ENCODE measurements at regions not wholly inside any gene's neighbourhood (a gene's known extent, or its start where the extent isn't known, plus 50 kb on each side); places are given as distances from the start of the nearest gene placed in this dataset.

DNA sequence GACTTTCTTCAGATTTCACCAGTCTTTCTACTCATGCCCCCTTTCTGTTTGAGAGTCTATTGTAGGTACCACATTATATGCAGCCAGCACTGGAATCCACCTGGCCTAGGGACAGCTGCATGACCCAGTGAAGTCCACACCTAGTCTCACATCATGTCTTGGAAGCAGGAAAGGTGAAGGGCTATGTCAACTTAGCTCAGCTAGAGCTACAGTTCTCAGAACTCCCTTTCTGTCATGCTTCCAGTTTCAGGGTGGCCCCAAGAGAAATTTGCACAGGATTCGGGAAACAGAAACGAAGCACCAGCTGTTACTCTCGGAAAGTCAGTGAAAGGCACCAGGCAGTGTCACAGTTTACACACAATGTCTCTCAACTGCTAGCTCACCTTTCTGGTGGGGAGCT lies 51.6 kb upstream of the NLRP1 start:
- DNase-seq = no peak

DNA sequence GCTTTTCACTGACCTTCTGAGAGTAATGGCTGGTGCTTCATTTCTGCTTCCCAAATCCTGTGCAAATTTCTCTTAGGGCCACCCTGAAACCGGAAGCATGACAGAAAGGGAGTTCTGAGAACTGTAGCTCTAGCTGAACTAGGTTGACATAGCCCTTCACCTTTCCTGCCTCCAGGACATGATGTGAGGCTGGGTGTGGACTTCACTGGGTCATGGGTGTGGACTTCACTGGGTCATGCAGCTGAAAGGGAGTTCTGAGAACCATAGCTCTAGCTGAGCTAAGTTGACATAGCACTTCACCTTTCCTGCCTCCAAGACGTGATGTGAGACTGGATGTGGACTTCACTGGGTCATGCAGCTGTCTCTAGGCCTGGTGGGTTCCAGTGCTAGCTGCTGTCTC lies 54.3 kb upstream of the NLRP1 start:
- DNase-seq = no peak

DNA sequence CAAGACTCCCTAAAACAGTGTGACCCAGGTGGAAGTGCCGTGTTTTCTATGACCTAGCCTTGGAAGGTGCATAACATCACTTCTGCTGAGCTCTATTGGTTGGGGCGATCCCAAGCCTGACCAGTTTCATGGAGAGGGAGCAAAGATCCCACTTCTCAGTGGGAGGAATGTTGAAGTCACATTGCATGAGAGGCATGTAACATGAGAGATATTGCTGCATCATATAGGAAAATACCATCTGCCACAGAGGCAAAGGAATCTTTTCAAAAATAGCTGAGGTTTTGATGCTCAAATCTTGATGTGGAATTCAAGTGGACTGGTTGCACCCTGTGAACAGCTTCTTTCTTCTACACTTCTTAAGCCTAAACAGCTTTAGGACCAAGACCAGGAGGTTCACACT lies 56.4 kb upstream of the NLRP1 start:
- no peak for DNase-seq

DNA sequence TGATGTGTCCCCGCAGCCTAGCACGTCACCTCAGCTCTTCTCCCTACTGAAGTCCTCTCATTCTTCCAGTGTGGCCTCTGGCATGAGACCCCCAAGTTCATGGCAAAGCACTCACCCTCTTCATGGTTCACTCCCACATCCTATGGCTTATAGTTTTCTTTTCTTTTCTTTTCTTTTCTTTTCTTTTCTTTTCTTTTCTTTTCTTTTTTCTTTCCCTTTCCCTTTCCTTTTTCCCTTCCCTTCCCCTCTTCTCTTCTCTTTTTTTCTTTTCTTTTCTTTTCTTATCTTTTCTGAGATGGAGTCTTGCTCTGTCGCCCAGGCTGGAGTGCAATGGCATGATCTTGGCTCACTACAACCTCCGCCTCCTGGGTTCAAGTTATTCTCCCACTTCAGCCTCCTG lies 58.4 kb upstream of the NLRP1 start:
- no peak for DNase-seq

DNA sequence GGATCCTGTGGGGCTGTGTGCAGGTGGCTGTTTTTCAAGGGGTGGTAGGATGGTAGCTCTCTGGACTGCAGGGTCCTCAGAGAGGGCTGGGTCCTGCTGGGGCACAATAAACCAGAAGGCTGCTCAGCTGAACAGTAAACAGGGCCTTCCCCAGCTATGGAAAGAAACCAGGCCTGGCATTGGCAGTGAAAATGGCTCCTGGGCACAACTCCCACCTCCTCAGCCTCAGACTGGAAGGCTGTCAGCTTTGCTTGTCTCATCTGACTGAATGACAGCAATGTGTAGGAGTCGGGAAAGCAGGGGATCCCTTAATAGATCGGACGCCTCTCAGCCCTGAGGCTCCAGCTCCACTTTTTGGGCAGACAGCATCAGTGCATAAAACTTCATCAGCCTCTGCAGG lies 59.8 kb upstream of the NLRP1 start:
- no peak for DNase-seq

DNA sequence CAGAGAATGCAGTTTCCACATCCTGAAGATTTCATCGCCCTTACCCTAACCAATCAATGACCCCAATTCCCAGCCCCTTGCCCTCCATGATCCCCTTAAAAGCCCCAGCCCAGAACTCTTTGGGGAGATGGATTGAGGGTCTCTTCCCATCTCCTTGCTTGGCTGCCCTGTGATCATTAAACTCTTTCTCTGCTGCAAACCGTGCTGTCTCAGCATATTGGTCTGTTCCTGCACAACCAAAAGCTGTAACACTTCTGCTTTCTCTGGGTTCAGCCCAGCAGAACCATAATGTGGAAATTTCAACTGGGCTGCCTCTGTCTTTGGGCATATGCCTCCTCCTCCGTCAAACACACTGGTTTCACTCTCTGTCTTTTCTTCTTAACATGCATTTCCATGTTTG lies 67.0 kb upstream of the NLRP1 start:
- DNase-seq = no peak

DNA sequence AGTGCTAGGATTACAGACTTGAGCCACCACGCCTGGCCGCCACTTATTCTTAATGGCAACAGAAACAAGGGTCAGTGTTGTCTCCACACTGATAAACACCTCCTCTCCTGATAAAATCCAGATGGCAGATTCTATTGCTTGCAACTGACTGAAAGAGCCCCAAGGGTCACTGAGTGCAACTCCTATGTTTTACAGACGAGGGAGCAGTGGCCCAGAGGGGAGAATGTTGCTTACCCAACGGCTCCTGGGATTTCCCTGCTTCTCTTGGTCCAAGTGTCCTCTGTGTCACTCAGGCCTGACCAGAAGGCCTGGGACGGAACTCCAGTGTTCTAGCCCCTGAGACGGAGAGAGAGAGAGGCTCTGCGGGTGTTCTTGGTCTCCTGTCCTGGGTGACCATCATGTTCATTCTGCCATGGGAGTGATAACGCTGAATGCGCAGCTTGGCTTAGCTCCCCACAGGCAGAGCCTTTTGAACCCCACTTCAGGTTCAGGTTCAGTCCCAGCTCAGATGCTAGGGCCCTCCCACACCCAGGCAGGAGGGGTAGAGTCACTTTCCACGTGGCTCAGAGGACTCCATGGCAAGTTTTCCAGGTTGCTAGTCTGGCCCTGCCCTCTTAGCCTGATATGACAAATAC lies 77.3 kb upstream of the NLRP1 start:
- DNase-seq = no peak

DNA sequence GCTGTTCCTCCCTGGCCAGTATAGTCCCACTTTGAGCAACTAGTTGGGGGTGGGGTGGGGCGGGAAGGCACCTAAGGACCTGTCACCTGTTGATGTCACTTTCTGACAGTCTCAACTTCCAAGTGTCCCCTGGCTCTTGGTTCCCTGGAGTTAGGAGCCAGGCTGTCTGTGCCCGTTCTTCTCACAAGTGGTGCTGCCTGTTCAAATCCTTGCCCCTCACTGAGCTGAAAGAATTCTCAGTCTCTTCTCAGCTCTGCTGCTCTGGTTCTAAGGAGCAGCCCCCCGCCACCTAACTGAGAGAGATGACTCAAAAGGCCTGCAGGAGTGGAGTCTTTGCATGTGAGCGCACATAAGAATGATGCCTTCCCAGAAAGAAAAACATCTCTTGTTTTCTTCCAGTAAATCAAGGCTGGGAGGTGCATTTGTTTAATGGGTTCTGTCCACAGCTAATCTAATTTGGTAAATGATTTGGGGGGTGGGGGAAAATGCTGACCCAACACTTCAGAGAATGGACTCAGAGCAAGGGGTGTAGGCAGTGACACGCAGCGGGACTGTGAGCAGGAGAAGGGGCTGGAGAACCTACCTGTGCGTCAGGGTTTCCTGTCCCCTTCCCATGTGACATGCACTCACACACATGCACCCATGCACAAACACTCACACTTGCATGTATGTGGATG lies 78.2 kb upstream of the NLRP1 start:
- no peak for DNase-seq

DNA sequence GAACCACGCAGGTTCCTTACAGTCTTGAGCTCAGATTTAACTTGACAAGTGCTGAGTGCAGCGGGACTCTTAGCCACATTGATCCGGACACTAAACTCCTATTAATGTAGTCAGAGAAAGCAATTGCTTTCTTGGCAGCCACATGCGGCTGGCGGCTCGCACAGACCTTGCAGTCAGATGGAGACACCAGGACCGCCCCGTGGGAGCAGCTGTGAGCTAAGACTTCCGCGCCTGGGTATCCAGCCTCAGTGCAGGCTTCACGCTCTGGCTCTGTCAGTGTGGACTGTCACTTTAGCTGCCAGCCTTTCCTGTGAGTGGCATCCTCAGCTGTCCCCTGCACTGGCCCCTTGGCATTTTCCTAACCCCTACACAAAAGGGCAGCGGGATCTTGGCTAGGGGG lies 80.9 kb upstream of the NLRP1 start:
- no peak for DNase-seq

DNA sequence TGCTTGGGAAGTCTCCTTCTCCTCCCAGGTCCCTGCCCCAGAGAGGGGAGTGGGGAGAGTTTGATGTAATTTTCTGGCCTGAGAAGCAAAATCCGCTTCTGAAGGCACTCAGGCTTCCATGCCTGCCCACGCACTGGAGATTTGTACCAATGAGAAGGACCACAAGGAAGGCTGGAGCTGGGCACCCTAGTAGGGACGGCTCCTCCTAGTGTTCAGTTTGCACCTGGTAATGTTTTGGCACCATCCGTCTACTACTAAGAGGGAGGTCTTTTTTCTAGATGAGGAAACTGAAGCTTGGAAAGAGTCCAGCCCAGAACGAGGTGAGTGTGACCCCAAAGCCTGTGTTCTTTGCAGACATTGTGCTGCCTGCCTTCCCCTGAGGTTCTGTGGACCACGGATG lies 83.6 kb upstream of the NLRP1 start:
- no peak for DNase-seq

DNA sequence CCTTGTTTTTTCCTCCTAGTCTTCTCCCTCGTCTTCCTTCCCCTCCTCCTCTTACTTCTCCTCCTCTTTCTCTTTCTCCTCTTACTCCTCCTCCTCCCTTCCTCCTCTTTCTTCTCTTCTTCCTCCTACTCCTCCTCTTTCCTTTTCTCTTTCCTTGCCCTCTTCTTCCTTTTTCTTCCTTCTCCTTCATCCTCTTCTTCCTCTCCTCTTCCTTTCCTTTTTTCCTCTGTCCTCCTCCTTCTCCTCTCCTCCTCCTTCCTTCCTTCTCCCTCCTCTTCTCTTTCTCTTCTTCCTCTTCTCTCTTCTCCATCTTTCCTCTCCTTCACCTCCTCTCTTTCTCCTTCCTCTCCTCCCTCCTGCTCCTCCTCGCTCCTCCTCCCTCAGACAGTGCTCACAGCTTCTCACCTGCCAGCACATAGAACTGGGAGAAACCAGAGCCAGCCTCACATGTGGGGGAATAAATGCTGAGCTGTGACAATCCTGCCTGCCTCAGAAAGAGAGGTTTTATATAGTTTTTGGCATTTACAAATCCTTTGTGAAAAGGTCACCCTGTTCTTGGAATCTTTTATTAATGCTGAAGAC lies 84.3 kb upstream of the NLRP1 start:
- no peak for DNase-seq

DNA sequence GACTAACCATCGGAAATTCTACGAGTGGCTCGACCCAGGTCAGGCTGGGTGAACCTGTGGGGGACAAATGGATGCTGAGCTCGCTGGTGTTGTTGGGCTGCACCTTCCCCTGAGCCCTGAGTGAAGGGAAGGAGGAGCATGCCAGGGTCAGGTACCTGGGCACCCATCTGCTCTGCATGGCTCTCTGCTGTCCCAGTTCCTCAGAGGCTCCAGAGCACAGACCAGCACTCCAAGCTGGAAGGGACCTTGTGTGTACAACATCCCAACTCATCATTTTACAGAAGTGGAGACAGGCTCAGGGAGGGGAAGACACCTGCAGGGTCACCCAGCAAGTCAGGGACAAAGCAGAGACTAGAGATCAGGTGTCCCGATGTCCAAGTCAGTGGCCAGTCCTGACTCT lies 84.9 kb upstream of the NLRP1 start:
- DNase-seq = no peak

DNA sequence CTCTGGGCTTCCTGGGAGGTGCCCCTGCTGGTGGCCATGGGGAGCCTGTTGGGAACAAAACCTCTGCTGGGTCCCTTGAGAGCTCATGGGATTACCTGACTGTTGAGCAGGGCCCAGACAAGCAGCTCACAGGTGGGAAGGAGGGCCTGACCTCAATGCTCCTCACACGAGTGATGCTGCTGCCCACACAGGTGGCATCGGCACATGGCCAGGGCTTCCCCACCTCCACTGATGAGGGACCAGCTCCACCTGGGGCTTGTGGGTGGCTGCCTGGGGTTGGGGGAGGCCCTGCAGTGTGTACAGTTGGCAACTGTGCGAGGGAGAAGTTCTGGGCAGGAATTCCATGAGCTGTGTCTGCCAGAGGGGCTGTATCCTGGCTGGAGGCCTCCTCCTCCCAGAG lies 87.8 kb upstream of the NLRP1 start:
- no peak for DNase-seq

DNA sequence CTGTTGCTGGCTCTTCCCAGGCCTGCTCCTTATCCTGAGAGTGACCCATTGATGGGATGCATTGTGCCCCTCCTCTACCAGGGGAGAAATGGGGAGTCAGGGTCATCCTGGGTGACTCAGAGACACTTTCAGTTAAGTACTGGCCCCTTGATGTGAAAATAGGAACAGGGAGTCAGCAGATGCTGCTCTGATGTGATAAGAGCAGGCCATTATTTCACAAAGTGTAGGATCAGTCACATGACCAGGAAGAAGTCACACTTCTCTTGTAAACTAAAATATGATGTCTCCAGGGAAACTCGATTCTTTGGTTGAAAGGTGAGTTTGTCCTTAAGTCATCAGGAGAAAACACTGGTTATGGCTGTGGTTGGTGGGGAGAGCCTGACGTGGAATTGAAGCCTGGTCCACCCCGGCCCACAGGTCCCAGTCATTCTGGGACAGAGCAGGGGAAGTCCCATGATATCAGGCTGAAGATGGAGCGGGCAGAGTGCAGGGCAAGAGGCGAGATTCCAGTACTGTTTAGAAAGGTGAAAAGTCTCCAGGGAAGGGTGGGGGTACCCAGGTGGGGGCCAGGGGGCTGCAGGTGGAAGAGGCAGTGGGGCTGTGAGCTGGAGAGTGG lies 88.6 kb upstream of the NLRP1 start:
- DNase-seq = no peak

DNA sequence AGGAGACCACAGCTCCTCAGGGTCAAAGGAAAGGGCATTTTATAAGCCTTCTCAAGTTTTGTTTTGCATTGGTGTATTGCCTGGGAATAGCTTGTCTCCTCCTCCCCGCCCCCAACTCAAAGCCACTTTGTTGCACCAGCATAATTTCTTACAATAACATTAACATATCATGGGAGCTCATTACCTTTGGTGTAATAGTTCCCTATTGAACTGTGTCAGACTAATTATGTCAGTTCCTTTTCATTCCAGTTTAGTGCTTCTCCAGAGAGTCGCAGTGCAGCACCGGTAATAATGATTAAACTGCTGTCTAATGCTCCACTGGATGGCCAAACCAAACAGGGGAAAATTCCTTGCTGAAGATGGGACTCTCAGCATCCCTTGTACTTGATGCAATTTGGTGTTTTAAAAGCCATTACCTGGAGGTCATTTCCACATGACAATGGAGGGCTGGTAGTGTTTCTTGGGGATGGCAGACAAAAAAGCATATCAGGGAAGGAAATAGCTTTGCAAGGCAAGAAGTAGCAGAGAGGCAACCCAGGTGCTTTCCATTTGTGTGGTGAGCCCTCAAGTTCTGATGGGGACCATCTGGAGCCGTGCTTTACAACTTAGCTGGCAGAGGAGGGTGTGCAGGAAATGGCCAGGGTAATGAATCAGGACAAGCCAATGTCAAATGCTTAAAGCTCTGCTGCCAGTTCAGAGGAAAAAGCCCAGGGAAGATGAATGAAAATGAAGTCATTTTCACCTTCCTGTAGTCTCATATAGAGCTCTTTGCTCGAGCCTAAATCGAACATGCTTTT lies 91.5 kb upstream of the NLRP1 start:
- DNase-seq = no peak

DNA sequence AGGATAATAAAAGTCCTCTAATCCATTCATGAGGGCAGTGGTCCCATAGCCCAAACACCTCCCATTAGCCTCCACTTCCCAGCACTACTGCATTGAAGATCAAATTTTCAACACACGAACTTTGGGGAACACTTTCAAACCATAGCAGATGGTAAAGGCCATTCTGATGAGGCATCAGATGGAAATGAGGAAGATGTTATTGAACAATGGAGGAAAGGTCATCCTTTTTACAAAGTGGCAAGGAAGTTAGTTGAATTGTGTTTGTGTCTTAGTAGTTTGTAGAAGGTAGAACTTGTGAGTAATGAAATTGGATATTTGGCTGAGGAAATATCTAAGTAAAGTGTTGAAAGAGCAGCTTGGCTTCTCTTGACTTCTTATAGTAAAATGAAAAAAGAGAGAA lies 93.3 kb upstream of the NLRP1 start:
- DNase-seq = no peak

DNA sequence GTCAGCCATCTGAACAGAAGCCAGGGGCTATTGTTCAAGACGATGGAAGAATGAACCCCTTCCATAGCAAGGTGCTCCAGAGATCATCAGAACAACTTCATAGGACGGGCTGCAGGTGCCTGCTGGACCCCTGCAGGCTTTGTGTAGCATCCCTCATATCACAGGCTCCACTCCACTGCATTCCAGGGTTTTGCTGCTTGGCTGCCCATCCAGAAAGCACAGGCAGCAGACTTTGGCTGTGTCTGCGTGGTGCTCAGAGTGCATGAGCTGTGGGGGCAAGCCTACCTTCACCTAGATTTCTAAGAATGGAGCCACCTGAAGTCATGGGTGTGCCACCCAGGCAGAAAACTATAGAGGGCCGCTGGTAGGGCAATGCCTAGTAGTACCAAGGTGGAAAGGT lies 93.9 kb upstream of the NLRP1 start:
- DNase-seq = no peak

DNA sequence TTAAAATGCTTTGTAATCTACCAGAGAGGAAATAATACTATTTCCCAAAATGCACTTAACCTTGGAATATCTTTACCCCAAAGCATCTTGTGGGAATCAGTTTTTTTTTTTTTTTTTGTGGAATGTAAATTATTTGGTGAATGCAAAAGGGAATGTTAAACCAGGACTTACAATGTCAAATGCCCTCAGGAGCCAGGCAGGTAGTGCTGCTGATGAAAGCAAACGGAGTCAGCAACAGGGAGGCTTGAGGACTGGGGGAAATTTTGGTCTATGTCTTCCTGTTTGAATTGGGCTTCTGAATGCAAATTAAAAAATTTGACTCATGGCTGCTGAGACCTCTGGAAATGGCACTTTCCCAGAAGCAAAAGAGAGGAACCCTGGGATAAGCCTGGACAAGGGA lies 96.5 kb upstream of the NLRP1 start:
- DNase-seq = no peak

DNA sequence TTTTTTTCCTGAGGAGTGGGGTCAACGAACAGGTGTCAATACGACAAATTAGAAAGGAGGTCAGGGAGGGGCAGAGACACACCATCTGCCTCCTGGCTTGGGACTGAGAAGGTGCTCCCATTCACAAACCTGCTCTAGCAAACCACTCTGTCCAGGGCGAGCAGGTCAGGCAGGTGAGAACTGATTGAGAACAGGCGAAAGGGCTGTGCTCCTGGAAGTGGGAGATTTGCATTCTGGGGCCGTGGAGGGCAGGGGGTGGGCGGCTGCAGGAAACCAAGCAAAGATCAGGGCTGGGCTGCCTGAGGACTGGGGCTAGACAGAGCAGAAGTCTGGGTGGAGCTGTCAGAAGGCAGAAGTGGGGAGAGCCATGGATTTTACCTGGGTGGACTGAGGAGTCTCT lies 98.9 kb upstream of the NLRP1 start:
- DNase-seq = no peak

DNA sequence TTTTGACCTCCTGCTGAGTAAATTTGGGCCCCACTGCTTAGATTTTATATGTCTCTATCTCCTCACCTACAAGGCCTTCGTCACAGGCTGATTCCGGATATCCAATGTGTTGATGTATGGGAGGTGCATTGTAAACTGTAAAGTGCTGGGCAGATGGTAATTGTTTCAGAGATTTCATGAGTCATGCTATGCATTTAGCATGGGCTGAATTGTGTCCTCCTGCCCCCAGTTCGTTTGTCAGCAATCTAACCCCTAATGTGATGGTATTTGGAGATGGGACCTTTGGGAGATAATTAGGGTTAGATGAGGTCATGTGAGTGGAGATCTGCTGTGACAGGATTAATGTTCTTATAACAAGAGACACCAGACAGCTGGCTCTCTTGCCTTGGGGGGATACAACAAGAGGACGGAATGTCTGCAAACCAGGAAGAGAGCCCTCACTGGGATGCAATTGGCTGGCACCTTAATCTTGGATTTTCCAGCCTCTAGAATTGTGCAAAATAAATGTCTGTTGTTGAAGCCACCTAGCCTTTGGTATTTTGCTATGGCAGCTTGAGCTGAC lies 101.8 kb upstream of the NLRP1 start:
- DNase-seq = no peak

DNA sequence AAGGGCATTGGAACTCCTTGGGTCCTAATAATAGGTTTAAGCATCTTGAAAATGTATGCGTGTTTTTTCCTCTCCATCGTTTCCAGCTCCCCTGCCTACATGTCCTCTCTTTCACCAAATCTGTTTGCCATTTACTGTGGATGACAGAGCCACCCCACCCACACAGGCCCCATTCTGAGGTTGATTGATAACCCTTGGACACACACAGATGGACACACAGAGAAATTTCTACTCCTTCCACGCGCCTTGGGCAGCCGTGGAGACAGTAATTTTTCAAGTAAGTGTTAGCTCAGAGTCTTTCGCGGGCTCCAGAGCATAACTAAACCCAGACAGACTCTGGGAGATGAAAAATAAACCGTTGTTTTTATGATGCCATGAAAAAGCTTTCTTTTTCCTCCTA lies 103.3 kb upstream of the NLRP1 start:
- DNase-seq = no peak

DNA sequence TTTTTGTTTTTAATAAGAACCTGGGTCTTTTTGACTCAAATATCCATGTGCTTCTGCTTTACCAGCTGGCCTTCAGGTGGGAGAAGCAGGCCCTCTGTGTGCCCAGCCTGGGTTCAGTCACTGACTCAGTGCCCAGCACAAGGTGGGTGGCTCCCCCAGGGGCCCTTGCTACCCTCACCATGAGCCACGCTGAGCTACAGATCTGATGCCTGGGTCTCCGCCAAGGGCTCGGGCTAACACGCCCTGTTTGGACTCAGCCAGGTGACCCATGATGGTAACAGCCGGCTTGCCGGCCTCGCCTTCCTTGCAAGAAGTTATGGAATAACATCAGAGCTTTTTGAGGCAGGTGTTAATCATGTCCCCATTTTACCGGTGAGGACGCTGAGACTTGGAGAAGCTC lies 109.5 kb upstream of the NLRP1 start:
- no peak for DNase-seq

DNA sequence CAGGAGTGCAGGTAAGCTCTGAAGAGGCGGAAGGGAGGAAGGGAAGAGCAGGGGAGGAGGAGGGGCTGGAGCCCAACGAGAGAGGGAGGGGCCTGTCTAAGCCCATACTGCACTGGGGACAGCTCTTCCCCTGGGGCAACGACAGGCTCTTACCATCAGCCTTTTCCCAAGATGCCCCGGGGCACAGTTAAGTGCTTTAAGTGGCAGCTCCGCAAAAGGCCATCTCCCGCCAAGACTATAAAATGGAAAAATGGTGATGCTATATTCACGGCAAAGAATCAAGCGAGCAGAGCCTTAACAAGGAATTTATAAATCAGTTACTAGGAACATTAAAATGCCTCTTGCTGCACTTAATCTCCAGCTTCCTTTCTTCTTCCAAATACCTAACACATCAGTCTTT lies 110.2 kb upstream of the NLRP1 start:
- DNase-seq = peak; percentile 25

Measured in right kidney (tissue), 1 donor.